GM23338 (cell line): ENCODE measurements at regions not wholly inside any gene's neighbourhood (a gene's known extent, or its start where the extent isn't known, plus 50 kb on each side); places are given as distances from the start of the nearest gene placed in this dataset.
"Not testable (repeated sequence)": the region's sequence is repeated elsewhere in the genome, so short reads cannot be mapped to it uniquely, and the experiment has no call there.

Source experiments
- ATAC-seq: fragments of 200-7000 bp; cut with Tn5 transposase; 3 replicates; pipeline ENCODE4 v1.9.1; 2020
- DNase-seq: peaks from one replicate; pipeline ENCODE4 v3.0.0-alpha.2; 2015; ENCODE audit warnings: low spot score
- H2AFZ ChIP-seq: fragments of 200-600 bp; sonication (generic); 2 replicates; pipeline ENCODE4 v1.8.0; 2016; ENCODE audit warnings: antibody characterized with exemption, mild to moderate bottlenecking, moderate library complexity
- H3F3A ChIP-seq: fragments of 200-600 bp; sonication (generic); replicated peaks from 2 replicates; pipeline ENCODE4 v1.8.0; 2017; ENCODE audit warnings: antibody characterized with exemption, mixed run types, low read depth
- H3K27ac ChIP-seq: fragments of 200-600 bp; sonication (generic); 2 replicates; pipeline ENCODE4 v1.6.1; 2016; ENCODE audit warnings: low read depth
- H3K27me3 ChIP-seq: fragments of 200-600 bp; sonication (generic); 2 replicates; pipeline ENCODE4 v1.8.0; 2016; ENCODE audit warnings: mild to moderate bottlenecking, mixed run types, moderate library complexity; ENCODE audit not compliant: insufficient read depth
- H3K36me3 ChIP-seq: fragments of 200-600 bp; sonication (generic); 2 replicates; pipeline ENCODE4 v1.8.0; 2016; ENCODE audit warnings: mild to moderate bottlenecking; ENCODE audit not compliant: insufficient read depth
- H3K4me1 ChIP-seq: fragments of 200-600 bp; sonication (generic); 2 replicates; pipeline ENCODE4 v1.8.0; 2016; ENCODE audit warnings: mild to moderate bottlenecking, moderate library complexity; ENCODE audit not compliant: insufficient read depth
- H3K4me2 ChIP-seq: fragments of 200-600 bp; sonication (generic); 2 replicates; pipeline ENCODE4 v1.7.1; 2017; ENCODE audit warnings: mixed run types
- H3K4me3 ChIP-seq: fragments of 200-600 bp; sonication (generic); 2 replicates; pipeline ENCODE4 v1.6.1; 2016; ENCODE audit warnings: mixed run types
- H3K79me2 ChIP-seq: fragments of 200-600 bp; sonication (generic); replicated peaks from 2 replicates; pipeline ENCODE4 v1.8.0; 2017; ENCODE audit warnings: mild to moderate bottlenecking; ENCODE audit not compliant: insufficient read depth
- H3K9me2 ChIP-seq: fragments of 200-600 bp; sonication (generic); 2 replicates; pipeline ENCODE4 v1.8.0; 2017; ENCODE audit not compliant: insufficient read depth
- H4K20me1 ChIP-seq: fragments of 200-600 bp; sonication (generic); replicated peaks from 2 replicates; pipeline ENCODE4 v1.8.0; 2017; ENCODE audit warnings: mild to moderate bottlenecking; ENCODE audit not compliant: insufficient read depth
- H3K27ac Mint-ChIP-seq: 2 replicates; pipeline ENCODE4 v1.8.0; 2020; ENCODE audit warnings: inconsistent platforms, mild to moderate bottlenecking, moderate library complexity, mixed read lengths
- H3K27me3 Mint-ChIP-seq: 3 replicates; pipeline ENCODE4 v1.8.0; 2022; ENCODE audit warnings: low read depth, mild to moderate bottlenecking, moderate library complexity, mixed read lengths, inconsistent platforms; ENCODE audit not compliant: insufficient read depth, poor library complexity
- H3K36me3 Mint-ChIP-seq: 3 replicates; pipeline ENCODE4 v1.8.0; 2021; ENCODE audit warnings: low read depth, mild to moderate bottlenecking, inconsistent platforms, moderate library complexity, mixed read lengths
- H3K4me1 Mint-ChIP-seq: 3 replicates; pipeline ENCODE4 v1.8.0; 2020; ENCODE audit warnings: mild to moderate bottlenecking, inconsistent platforms, mixed read lengths
- H3K4me3 Mint-ChIP-seq: 3 replicates; pipeline ENCODE4 v1.8.0; 2021; ENCODE audit warnings: moderate library complexity, mild to moderate bottlenecking, inconsistent platforms, mixed read lengths
- H3K9me3 Mint-ChIP-seq: 3 replicates; pipeline ENCODE4 v1.8.0; 2020; ENCODE audit warnings: moderate library complexity, mild to moderate bottlenecking, inconsistent platforms, mixed read lengths
- EZH2phosphoT487 ChIP-seq: fragments of 200-600 bp; sonication (generic); IDR thresholded peaks from one replicate; pipeline ENCODE4 v1.8.1; 2018; ENCODE audit warnings: antibody characterized with exemption; ENCODE audit not compliant: unreplicated experiment
- TF ChIP-seq, protein P1 (sequence below): fragments of 250-450 bp; sonication (Bioruptor Pico); IDR thresholded peaks from 2 replicates; pipeline ENCODE4 v1.5.0; 2020; ENCODE audit warnings: mild to moderate bottlenecking, moderate library complexity

DNA sequence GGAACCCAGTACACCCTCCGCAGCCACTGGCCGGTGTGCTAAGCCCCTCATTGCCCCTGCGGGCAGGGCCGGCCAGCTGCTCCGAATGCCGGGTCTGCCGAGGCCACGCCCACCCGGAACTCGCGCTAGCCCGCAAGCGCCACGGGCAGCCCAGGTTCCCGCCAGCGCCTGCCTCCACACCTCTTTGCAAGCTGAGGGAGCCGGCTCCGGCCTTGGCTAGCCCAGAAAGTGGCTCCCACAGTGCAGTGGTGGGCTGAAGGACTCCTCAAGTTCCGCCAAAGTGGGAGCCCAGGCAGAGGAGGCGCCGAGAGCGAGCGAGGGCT, 81.4 kb upstream of the BCHE start (continued):
- TF ChIP-seq, protein P1, sequence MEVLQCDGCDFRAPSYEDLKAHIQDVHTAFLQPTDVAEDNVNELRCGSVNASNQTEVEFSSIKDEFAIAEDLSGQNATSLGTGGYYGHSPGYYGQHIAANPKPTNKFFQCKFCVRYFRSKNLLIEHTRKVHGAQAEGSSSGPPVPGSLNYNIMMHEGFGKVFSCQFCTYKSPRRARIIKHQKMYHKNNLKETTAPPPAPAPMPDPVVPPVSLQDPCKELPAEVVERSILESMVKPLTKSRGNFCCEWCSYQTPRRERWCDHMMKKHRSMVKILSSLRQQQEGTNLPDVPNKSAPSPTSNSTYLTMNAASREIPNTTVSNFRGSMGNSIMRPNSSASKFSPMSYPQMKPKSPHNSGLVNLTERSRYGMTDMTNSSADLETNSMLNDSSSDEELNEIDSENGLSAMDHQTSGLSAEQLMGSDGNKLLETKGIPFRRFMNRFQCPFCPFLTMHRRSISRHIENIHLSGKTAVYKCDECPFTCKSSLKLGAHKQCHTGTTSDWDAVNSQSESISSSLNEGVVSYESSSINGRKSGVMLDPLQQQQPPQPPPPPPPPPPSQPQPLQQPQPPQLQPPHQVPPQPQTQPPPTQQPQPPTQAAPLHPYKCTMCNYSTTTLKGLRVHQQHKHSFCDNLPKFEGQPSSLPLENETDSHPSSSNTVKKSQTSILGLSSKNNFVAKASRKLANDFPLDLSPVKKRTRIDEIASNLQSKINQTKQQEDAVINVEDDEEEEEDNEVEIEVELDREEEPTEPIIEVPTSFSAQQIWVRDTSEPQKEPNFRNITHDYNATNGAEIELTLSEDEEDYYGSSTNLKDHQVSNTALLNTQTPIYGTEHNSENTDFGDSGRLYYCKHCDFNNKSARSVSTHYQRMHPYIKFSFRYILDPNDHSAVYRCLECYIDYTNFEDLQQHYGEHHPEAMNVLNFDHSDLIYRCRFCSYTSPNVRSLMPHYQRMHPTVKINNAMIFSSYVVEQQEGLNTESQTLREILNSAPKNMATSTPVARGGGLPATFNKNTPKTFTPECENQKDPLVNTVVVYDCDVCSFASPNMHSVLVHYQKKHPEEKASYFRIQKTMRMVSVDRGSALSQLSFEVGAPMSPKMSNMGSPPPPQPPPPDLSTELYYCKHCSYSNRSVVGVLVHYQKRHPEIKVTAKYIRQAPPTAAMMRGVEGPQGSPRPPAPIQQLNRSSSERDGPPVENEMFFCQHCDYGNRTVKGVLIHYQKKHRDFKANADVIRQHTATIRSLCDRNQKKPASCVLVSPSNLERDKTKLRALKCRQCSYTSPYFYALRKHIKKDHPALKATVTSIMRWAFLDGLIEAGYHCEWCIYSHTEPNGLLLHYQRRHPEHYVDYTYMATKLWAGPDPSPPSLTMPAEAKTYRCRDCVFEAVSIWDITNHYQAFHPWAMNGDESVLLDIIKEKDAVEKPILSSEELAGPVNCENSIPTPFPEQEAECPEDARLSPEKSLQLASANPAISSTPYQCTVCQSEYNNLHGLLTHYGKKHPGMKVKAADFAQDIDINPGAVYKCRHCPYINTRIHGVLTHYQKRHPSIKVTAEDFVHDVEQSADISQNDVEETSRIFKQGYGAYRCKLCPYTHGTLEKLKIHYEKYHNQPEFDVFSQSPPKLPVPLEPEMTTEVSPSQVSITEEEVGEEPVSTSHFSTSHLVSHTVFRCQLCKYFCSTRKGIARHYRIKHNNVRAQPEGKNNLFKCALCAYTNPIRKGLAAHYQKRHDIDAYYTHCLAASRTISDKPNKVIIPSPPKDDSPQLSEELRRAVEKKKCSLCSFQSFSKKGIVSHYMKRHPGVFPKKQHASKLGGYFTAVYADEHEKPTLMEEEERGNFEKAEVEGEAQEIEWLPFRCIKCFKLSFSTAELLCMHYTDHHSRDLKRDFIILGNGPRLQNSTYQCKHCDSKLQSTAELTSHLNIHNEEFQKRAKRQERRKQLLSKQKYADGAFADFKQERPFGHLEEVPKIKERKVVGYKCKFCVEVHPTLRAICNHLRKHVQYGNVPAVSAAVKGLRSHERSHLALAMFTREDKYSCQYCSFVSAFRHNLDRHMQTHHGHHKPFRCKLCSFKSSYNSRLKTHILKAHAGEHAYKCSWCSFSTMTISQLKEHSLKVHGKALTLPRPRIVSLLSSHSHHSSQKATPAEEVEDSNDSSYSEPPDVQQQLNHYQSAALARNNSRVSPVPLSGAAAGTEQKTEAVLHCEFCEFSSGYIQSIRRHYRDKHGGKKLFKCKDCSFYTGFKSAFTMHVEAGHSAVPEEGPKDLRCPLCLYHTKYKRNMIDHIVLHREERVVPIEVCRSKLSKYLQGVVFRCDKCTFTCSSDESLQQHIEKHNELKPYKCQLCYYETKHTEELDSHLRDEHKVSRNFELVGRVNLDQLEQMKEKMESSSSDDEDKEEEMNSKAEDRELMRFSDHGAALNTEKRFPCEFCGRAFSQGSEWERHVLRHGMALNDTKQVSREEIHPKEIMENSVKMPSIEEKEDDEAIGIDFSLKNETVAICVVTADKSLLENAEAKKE, result no peak
- TF ChIP-seq EZH2phosphoT487, result no peak

DNA sequence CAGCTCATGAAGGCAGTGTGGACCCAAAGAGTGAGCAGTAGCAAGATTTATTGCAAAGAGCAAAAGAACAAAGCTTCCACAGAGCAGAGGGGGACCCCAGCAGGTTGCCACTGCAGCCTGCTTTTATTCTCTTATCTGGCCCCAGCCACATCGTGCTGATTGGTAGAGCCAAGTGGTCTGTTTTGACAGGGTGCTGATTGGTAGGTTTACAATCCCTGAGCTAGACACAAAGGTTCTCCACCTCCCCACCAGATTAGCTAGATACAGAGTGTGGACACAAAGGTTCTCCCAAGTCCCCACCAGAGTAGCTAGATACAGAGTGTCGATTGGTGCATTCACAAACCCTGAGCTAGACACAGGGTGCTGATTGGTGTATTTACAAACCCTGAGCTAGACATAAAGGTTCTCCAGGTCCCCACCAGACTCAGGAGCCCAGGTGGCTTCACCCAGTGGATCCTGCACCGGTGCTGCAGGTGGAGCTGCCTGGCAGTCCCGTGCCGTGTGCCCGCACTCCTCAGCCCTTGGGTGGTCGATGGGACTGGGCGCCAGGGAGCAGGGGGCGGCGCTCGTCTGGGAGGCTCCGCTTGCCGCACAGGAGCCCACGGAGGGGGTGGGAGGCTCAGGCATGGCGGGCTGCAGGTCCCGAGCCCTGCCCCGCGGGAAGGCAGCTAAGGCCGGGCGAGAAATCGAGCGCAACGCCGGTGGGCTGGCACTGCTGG, 80.9 kb upstream of the BCHE start:
- not testable (repeated sequence) for H3K36me3 ChIP-seq, H3K36me3 Mint-ChIP-seq, DNase-seq, H4K20me1 ChIP-seq, H3K27ac Mint-ChIP-seq, H3K4me3 Mint-ChIP-seq, H3K79me2 ChIP-seq, H3K27me3 Mint-ChIP-seq, ATAC-seq, H3K4me1 Mint-ChIP-seq, H3K4me1 ChIP-seq, H3K9me2 ChIP-seq, H3F3A ChIP-seq, H3K27me3 ChIP-seq, H3K27ac ChIP-seq, H3K9me3 Mint-ChIP-seq
- H2AFZ ChIP-seq, result peak overlapping the region; percentile 53; the same call in 1 of the 2 replicates
- H3K4me3 ChIP-seq, result peak overlapping the region; percentile 41; the same call in 1 of the 2 replicates
- peak overlapping the region; percentile 67; the same call in 1 of the 2 replicates for H3K4me2 ChIP-seq

DNA sequence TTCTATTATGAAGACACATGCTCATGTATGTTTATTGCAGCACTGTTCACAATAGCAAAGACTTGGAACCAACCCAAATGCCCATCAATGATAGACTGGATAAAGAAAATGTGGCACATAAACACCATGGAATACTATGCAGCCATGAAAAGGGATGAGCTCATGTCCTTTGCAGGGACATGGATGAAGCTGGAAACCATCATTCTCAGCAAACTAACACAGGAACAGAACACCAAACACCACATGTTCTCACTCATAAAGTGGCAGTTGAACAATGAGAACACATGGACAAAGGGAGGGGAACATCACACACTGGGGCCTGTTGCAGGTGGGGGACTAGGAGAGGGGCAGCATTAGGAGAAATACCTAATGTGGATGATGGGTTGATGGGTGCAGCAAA, 77.9 kb upstream of the BCHE start:
- not testable (repeated sequence) for H3F3A ChIP-seq, H3K36me3 Mint-ChIP-seq, H3K27ac Mint-ChIP-seq, H3K4me1 ChIP-seq, H3K4me2 ChIP-seq, H3K4me3 ChIP-seq, H3K9me3 Mint-ChIP-seq, H3K27ac ChIP-seq, H3K9me2 ChIP-seq, H3K4me3 Mint-ChIP-seq, ATAC-seq, H3K36me3 ChIP-seq, H2AFZ ChIP-seq, DNase-seq, H3K4me1 Mint-ChIP-seq, H3K79me2 ChIP-seq, H3K27me3 Mint-ChIP-seq, H4K20me1 ChIP-seq, H3K27me3 ChIP-seq
